Pons (tissue), 1 donor: ENCODE measurements at regions not wholly inside any gene's neighbourhood (a gene's known extent, or its start where the extent isn't known, plus 50 kb on each side); places are given as distances from the start of the nearest gene placed in this dataset.

Experiments used
- DNase-seq: peaks from one replicate; pipeline ENCODE4 v3.0.0-alpha.2; 2016; ENCODE audit warnings: low spot score

DNA sequence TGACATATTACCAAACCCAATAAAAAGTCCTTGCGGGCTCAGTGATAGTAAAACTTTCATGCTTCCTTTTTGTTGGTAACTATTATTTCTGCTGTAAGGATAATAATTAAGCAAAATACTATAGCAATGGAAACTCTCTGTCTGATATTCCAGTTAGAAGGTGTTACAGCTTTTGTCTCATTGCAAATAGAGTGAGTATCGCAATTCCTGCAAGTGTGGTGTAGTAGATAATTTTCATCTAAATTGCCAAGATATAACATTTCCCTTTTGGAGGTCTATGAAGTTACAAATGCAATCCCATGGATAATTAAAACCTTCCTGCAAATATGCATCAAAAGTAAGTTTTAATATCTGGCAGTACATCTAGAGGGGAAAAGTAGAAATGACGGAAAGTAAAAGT, 88.7 kb upstream of the CD93 start:
- DNase-seq = no peak

GRCh38 chr20:23167431-23167830, 81.3 kb upstream of the CD93 start:
- DNase-seq = no peak

DNA sequence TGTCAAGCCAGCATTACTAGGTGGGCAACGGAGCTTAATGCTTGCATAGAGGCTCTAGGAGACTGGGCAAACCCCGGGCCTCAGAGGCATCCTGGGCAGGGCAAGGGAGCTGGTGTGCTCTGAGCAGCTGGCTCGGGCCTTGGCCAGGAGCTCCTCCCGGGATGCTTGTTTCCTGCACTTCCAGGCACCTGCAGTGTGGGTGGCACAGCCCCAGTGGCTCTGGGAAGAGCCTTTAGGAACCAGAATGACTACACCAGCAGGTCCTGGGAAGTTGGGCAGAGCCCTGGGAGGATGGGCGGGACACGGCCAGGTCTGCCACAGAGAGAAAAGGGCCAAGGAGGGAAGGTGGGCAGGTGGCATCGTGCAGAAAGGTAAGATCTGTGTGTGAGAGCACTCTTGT, 80.4 kb upstream of the CD93 start:
- DNase-seq = no peak

GRCh38 chr20:23165964-23166363, 79.8 kb upstream of the CD93 start:
- no peak for DNase-seq

DNA sequence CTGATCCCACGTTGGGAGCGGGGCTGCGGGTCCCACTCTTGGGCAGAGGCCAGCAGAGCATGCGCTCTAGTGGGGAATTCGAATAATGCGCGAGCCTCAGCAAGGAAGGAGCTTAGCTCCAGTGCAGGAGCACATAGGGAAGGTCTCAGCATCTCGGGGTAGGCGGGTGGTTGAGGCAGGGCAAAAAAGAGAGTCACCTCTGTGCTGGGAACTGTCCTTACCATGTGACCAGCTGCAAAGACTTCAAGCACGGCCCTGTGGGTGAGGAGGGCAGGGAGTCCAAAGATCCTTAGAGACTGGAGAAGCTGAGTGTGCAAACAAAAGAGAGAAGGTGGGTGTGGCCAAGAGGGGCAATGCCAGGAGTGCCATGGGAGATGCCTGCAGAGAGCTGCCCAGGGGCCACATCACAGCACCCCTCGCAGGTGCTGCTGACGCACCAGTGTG, 79.2 kb upstream of the CD93 start:
- no peak for DNase-seq

- no peak for DNase-seq
Observed at GRCh38 chr20:23164176-23164601, 78.1 kb upstream of the CD93 start.

DNA sequence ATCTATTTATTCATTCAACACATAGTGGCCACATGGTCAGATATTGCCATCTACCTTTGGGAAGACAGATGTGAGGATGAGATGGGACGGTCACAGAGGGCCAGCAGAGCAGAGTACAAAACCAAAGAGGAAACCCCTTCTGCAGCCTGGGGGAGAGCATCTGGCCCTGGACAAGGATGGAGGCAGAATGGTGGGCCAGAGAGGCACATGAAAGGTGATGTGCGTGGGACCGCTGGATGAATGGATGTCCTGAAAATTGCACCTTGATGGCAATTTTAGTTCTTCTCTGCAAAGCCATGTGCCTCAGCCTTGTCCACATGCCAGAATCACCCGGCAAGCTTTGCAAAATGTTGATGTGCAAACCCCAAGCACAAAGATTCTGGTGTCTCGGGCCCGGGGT, 77.4 kb upstream of the CD93 start:
- DNase-seq = no peak

- no peak for DNase-seq
Observed at GRCh38 chr20:23162887-23163286, 76.8 kb upstream of the CD93 start.

- DNase-seq = no peak
Observed at GRCh38 chr20:23161968-23162696, 76.0 kb upstream of the CD93 start.

GRCh38 chr20:23161244-23161891, 75.2 kb upstream of the CD93 start:
- no peak for DNase-seq

GRCh38 chr20:23160536-23161243, 74.6 kb upstream of the CD93 start:
- no peak for DNase-seq

DNA sequence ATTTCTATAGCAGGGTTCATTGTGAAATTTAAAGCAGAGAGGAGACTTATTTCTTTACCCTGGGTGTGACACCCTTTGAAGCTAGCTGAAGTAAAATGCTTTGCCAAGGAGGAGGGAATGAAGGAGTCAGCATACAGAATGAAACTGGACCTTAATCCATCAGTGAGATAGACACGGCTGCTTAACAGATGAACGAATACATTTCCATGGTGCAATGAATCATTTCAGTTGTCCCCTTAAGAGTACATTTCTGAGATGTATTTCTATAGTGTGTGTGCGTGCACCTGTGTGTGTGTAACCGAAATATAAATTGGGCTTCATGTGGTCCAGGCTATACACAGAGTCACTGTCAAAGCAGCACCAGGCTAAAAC, 73.8 kb upstream of the CD93 start:
- no peak for DNase-seq

DNA sequence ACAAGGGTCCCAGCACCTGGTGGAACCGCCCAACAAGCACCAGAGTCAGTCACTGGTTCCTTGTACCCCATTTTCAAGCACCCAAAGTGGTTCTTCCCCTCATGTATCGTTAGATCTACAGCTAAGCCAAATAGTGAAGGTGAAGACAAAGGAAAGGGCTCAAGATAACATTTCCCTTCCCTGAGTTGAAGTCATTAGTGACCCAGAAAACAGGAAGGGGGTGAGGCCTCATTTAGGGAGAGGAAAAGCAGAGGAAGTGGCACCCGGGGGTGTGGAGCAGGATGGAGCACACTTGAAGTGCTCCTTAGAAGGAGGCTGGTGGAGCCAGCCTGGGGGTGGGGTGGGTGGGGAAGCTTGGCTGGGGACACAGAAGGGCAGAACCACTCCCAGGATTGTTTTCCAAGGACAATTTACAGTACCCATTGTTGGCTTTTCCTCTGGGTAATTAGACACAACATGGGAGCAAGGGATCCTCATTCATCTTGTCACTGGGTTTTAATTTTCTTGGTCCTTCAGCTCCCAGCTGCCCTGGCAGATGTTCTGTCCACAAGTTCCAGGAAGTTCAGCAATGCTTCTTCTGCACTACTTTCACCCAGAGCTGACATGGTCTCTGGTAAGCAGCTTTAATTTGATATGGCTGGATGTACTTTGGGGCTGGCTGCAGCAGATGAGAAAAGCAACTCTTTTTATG, 73.3 kb upstream of the CD93 start:
- no peak for DNase-seq

GRCh38 chr20:23157734-23158133, 71.6 kb upstream of the CD93 start:
- no peak for DNase-seq

DNA sequence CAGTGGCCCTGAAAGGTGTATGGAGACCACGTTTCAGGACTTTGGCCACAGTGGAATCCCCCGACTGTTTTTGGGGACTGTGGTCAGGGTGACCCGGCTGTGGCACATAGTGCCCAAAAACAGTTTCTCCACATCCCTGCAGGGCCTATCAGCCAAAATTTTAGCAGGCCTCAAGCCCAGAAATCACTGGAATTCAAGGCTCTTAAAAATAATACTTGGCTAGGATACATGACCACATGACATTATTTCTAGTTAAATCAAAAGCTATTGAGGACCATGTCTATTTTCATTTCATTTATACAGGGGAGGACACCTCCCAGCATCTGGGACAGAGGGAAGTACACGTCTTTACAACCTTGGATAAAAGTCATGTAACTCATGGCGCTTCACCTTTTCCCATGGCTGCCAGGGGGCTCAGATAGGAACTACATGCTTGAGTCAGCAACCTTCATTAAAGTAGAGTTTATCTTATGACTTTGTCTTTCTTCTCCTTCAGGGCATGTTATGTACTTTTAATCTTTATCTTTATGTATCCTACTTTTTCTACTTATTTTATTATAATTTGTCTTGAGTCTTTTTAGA, 70.8 kb upstream of the CD93 start:
- no peak for DNase-seq

GRCh38 chr20:23156170-23156841, 70.2 kb upstream of the CD93 start:
- no peak for DNase-seq

- no peak for DNase-seq
Observed at GRCh38 chr20:23155141-23155590, 69.0 kb upstream of the CD93 start.

- DNase-seq = no peak
Observed at GRCh38 chr20:23153696-23154341, 67.7 kb upstream of the CD93 start.

DNA sequence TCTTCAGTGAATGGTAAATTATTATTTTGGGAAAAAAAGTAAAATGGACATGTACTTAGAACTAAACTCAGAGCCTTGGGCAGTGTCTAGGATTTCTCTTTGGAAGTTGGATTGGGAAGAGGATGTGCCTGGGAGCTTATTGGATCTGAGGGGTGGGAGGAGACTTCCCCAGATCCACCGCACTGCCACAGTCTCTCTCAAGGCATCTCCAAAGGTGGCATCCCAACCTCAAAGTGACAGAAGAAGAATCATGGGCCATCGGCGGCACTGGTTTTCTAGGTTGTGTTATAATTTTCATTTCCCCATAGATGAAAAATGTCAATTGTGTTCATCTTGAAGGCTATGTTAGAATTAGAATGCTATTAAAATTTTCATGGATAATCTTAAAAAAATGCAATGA, 66.8 kb upstream of the CD93 start:
- DNase-seq = no peak

DNA sequence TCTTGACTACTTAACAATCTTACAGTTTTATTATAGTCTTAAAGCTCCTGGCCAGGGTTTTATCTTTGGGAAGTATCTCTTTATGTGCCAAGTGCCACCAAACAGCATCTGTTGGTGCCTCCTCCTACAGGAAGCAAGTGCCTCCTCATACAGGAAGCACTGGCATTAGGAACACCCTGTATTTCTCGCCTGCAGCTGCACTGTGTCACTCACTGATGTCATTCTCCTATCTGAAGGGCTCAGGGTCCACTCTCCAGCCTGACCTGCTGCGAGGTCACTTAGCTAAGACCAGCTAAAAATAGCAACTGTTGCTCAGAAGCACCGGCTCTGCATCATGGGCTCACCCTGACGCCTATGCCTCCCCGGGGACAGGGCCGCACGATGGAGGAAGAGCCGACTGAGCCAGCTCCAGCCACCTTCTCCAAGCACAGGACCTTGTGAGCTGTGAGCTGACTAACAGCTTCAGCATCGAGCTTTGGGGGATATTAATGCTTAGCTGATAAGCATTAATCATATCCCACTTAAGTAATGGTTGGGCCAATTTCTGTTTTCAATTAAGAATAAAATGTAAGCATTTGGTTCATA, 66.3 kb upstream of the CD93 start:
- no peak for DNase-seq

- no peak for DNase-seq
Observed at GRCh38 chr20:23151885-23152284, 65.8 kb upstream of the CD93 start.
